ENCODE measurements at regions not wholly inside any gene's neighbourhood (a gene's known extent, or its start where the extent isn't known, plus 50 kb on each side); places are given as distances from the start of the nearest gene placed in this dataset.

DNA sequence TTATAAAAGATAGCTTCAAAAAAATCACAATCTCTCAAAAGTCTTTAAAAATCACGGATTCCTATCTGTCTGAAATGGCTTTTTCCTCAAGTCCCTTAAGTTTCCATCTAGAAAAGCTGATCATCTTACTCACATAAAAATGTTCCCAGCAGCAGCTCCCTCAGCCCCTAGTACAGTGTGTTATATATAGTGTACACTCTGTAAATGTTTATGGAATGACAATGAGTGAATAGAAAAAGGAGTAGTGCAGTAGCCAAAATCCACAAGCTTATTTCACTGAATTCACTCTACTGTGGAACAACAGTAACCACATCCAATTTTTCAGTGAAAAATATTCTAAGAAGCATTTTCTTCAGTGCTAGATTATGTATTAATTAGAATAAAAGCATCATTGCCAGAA lies 609.4 kb downstream of the DTWD2 start:
- Mint-ChIP-seq H3K27ac (ENCODE audit: low read depth, unreplicated experiment) (no peak overlapping the region), H3K27me3 (ENCODE audit: insufficient read depth, unreplicated experiment) (no peaks in the 10 kb centered on the region), H3K36me3 (ENCODE audit: insufficient read depth, unreplicated experiment) (no peaks in the 10 kb centered on the region), H3K4me1 (ENCODE audit: insufficient read depth, unreplicated experiment) (no peaks in the 10 kb centered on the region), H3K9me3 (ENCODE audit: unreplicated experiment) (peaks cover 2% of the 10 kb centered on the region), H3K4me3 (ENCODE audit: unreplicated experiment) (no peak overlapping the region)
- CTCF ChIA-PET: interaction anchor here (1.5 kb wide), 1 partner anchor 232 kb away, joined by 7 read pairs; no protein-coding TSS in a partner anchor
- no TSS peak for BruUV-seq (replicated peaks)
- intact Hi-C loops (cut with micrococcal nuclease): no loop called here
- POLR2A ChIA-PET: interaction anchor here (0.6 to 1.0 kb wide), 2 partner anchors 84 to 1077 kb away, joined by 3 read pairs; no protein-coding TSS in a partner anchor
- DNase-seq (ENCODE audit: unreplicated experiment): no peak
- TF ChIP-seq, protein P1, sequence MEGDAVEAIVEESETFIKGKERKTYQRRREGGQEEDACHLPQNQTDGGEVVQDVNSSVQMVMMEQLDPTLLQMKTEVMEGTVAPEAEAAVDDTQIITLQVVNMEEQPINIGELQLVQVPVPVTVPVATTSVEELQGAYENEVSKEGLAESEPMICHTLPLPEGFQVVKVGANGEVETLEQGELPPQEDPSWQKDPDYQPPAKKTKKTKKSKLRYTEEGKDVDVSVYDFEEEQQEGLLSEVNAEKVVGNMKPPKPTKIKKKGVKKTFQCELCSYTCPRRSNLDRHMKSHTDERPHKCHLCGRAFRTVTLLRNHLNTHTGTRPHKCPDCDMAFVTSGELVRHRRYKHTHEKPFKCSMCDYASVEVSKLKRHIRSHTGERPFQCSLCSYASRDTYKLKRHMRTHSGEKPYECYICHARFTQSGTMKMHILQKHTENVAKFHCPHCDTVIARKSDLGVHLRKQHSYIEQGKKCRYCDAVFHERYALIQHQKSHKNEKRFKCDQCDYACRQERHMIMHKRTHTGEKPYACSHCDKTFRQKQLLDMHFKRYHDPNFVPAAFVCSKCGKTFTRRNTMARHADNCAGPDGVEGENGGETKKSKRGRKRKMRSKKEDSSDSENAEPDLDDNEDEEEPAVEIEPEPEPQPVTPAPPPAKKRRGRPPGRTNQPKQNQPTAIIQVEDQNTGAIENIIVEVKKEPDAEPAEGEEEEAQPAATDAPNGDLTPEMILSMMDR (IDR thresholded peaks at IDR 0.05; ENCODE audit: unreplicated experiment): no peak

DNA sequence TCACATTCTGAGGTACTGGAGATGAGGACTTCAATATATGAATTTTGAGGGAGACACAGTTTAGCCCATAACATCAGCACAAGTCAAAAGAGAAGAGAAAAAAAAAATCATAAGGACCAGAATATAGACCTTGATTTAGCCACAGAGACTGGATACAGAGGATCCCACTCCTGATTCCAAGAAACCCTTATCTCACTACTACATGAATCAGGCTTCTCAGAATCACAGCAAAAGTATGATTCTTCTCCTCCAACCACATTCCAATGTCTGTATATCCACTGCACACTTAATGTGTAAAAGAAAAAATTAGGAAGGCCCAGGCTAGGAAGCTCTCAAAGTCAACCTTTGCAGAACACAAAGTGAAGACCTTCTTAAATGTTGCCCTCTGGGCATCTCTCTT lies 610.9 kb downstream of the DTWD2 start:
- intact Hi-C loops (cut with micrococcal nuclease): no loop called here
- H3K27me3 Mint-ChIP-seq (ENCODE audit: insufficient read depth, unreplicated experiment): no peaks in the 10 kb centered on the region
- TF ChIP-seq, protein P1 (IDR thresholded peaks at IDR 0.05; ENCODE audit: unreplicated experiment): no peak
- no peaks in the 10 kb centered on the region for H3K4me1 Mint-ChIP-seq (ENCODE audit: insufficient read depth, unreplicated experiment)
- no TSS peak for BruUV-seq (replicated peaks)
- no peaks in the 10 kb centered on the region for H3K36me3 Mint-ChIP-seq (ENCODE audit: insufficient read depth, unreplicated experiment)
- H3K27ac Mint-ChIP-seq (ENCODE audit: low read depth, unreplicated experiment): no peak overlapping the region
- no peak overlapping the region for H3K4me3 Mint-ChIP-seq (ENCODE audit: unreplicated experiment)
- no peaks in the 10 kb centered on the region for H3K9me3 Mint-ChIP-seq (ENCODE audit: unreplicated experiment)
- ChIA-PET CTCF (interaction anchor here (0.7 kb wide), 1 partner anchor 1494 kb away, joined by 3 read pairs; no protein-coding TSS in a partner anchor), POLR2A (no interaction called here)
- no peak for DNase-seq (ENCODE audit: unreplicated experiment)

DNA sequence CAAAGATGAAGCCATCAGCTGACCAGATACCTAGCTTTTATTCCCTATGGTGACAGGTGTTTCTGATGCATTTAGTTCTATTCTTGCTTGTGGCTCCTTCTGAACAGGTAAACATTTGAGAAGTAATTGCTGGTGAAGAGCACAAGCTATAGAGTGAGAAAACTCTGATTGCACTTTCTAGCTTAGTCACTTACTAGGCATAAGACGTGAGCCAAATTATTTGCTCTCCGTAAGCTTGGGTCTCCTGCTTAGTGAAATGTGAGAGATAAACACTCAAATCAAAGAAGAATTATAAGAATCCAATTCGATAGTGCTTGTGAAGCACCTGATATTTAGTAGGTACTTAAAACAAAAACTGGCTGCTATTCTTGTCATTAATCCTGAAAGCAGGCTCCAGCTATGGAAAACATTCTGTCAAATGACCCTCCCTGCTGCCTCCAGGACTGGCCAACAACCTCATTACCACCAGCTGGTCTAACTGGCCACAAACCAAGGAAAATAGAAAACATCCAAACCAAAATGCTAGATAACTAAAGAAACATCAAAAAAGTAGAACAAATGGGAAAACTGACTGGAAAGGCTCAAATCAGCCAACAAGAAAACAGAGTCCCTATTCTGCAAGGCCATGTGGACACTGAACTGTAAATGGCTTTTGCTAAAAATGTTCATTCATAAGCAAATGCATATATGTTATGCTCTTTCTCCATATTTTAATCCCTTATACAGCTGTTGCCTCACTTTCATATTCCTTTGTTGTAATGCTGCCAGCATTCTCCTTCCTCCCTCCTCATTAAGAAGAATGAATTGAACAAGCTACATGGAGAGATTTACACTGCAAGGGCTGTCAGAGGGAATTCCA lies 616.1 kb downstream of the DTWD2 start:
- DNase-seq (ENCODE audit: unreplicated experiment): no peak
- intact Hi-C loops (cut with micrococcal nuclease): no loop called here
- ChIA-PET POLR2A (no interaction called here), CTCF (no interaction called here)
- no TSS peak for BruUV-seq (replicated peaks)
- no peak overlapping the region for H3K4me3 Mint-ChIP-seq (ENCODE audit: unreplicated experiment)
- TF ChIP-seq, protein P1 (IDR thresholded peaks at IDR 0.05; ENCODE audit: unreplicated experiment): no peak
- H3K27me3 Mint-ChIP-seq (ENCODE audit: insufficient read depth, unreplicated experiment): no peaks in the 10 kb centered on the region
- no peaks in the 10 kb centered on the region for H3K36me3 Mint-ChIP-seq (ENCODE audit: insufficient read depth, unreplicated experiment)
- no peak overlapping the region for H3K27ac Mint-ChIP-seq (ENCODE audit: low read depth, unreplicated experiment)
- no peaks in the 10 kb centered on the region for H3K4me1 Mint-ChIP-seq (ENCODE audit: insufficient read depth, unreplicated experiment)
- no peaks in the 10 kb centered on the region for H3K9me3 Mint-ChIP-seq (ENCODE audit: unreplicated experiment)

DNA sequence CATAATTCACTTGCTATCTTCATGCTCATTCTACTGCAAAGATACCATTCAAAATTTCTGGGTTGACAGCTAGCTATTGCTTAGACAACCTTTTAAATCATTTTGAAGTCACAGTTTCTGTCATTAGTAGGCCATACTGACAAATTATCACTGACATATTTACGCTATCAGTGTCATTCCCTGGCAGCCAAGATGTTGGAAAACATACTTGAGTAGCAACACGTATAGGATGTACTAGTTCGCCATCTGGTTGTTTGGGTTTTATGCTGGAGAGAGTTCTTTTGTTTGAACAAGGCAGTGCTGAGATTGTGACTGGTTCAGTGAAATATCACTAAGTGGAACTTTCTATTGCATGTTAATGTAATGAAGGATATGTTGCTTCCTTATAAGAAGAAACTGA lies 621.9 kb downstream of the DTWD2 start:
- no peaks in the 10 kb centered on the region for H3K9me3 Mint-ChIP-seq (ENCODE audit: unreplicated experiment)
- no peak overlapping the region for H3K4me3 Mint-ChIP-seq (ENCODE audit: unreplicated experiment)
- intact Hi-C loops (cut with micrococcal nuclease): no loop called here
- DNase-seq (ENCODE audit: unreplicated experiment): no peak
- H3K27ac Mint-ChIP-seq (ENCODE audit: low read depth, unreplicated experiment): no peak overlapping the region
- ChIA-PET CTCF (no interaction called here), POLR2A (no interaction called here)
- TF ChIP-seq, protein P1 (IDR thresholded peaks at IDR 0.05; ENCODE audit: unreplicated experiment): no peak
- BruUV-seq (replicated peaks): no TSS peak
- no peaks in the 10 kb centered on the region for H3K27me3 Mint-ChIP-seq (ENCODE audit: insufficient read depth, unreplicated experiment)
- no peaks in the 10 kb centered on the region for H3K4me1 Mint-ChIP-seq (ENCODE audit: insufficient read depth, unreplicated experiment)
- no peaks in the 10 kb centered on the region for H3K36me3 Mint-ChIP-seq (ENCODE audit: insufficient read depth, unreplicated experiment)
